Endothelial cell (in vitro differentiated cells): ENCODE measurements at regions not wholly inside any gene's neighbourhood (a gene's known extent, or its start where the extent isn't known, plus 50 kb on each side); places are given as distances from the start of the nearest gene placed in this dataset.

Experiments used
- DNase-seq: peaks from one replicate; pipeline ENCODE4 v3.0.0; 2021; ENCODE audit warnings: low spot score
- H3K27ac Mint-ChIP-seq: one replicate; pipeline ENCODE4 v1.8.0; 2021; ENCODE audit warnings: mixed read lengths, inconsistent platforms; ENCODE audit not compliant: unreplicated experiment
- H3K27me3 Mint-ChIP-seq: one replicate; pipeline ENCODE4 v1.8.0; 2021; ENCODE audit warnings: mild to moderate bottlenecking, moderate library complexity, mixed read lengths, inconsistent platforms; ENCODE audit not compliant: unreplicated experiment
- H3K36me3 Mint-ChIP-seq: one replicate; pipeline ENCODE4 v1.8.0; 2021; ENCODE audit warnings: mild to moderate bottlenecking, low read depth, mixed read lengths, inconsistent platforms; ENCODE audit not compliant: unreplicated experiment
- H3K4me1 Mint-ChIP-seq: one replicate; pipeline ENCODE4 v1.8.0; 2021; ENCODE audit warnings: mild to moderate bottlenecking, mixed read lengths, inconsistent platforms; ENCODE audit not compliant: unreplicated experiment
- H3K4me3 Mint-ChIP-seq: one replicate; pipeline ENCODE4 v1.8.0; 2021; ENCODE audit warnings: mild to moderate bottlenecking, mixed read lengths, inconsistent platforms; ENCODE audit not compliant: unreplicated experiment
- H3K9me3 Mint-ChIP-seq: one replicate; pipeline ENCODE4 v1.8.0; 2021; ENCODE audit warnings: mixed read lengths, inconsistent platforms; ENCODE audit not compliant: unreplicated experiment
- TF ChIP-seq, protein P1 (sequence below): fragments of 200-600 bp; sonication (generic); IDR thresholded peaks from one replicate; pipeline ENCODE4 v1.5.0; 2021; ENCODE audit warnings: antibody characterized with exemption; ENCODE audit not compliant: unreplicated experiment

- Mint-ChIP-seq H3K27ac (no peak overlapping the region), H3K4me1 (no peaks in the 10 kb centered on the region), H3K4me3 (no peak overlapping the region), H3K27me3 (no peaks in the 10 kb centered on the region), H3K36me3 (no peaks in the 10 kb centered on the region), H3K9me3 (no peaks in the 10 kb centered on the region)
- TF ChIP-seq, protein P1, sequence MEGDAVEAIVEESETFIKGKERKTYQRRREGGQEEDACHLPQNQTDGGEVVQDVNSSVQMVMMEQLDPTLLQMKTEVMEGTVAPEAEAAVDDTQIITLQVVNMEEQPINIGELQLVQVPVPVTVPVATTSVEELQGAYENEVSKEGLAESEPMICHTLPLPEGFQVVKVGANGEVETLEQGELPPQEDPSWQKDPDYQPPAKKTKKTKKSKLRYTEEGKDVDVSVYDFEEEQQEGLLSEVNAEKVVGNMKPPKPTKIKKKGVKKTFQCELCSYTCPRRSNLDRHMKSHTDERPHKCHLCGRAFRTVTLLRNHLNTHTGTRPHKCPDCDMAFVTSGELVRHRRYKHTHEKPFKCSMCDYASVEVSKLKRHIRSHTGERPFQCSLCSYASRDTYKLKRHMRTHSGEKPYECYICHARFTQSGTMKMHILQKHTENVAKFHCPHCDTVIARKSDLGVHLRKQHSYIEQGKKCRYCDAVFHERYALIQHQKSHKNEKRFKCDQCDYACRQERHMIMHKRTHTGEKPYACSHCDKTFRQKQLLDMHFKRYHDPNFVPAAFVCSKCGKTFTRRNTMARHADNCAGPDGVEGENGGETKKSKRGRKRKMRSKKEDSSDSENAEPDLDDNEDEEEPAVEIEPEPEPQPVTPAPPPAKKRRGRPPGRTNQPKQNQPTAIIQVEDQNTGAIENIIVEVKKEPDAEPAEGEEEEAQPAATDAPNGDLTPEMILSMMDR = no peak
- no peak for DNase-seq
Measured at GRCh38 chr3:104896624-104897023, 470.1 kb upstream of the ALCAM start.

DNA sequence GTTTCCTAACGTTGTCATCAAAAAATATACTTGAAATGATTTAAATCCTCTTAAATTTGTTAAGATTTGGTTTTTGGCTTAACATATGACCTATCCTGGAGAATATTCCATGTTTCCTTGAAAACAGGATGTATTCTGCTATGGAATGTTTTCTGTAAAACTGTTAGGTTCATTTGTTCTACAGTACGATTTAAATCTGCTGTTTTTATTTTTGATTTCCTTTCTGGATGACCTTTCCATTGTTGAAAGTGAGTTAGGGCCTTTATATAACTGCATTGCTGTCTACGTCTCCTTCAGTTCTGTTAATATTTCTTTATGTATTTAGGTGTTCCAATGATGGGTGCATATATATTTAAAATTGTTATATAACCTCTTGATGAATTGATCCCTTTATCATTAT is 465.3 kb upstream of the ALCAM start:
- Mint-ChIP-seq H3K36me3 (no peaks in the 10 kb centered on the region), H3K9me3 (no peaks in the 10 kb centered on the region), H3K27ac (no peak overlapping the region), H3K4me3 (no peak overlapping the region), H3K4me1 (no peaks in the 10 kb centered on the region), H3K27me3 (peaks cover 1% of the 10 kb centered on the region)
- TF ChIP-seq, protein P1 = no peak
- no peak for DNase-seq

- Mint-ChIP-seq H3K36me3 (no peaks in the 10 kb centered on the region), H3K27ac (no peak overlapping the region), H3K9me3 (no peaks in the 10 kb centered on the region), H3K27me3 (peaks cover 1% of the 10 kb centered on the region), H3K4me1 (no peaks in the 10 kb centered on the region), H3K4me3 (no peak overlapping the region)
- TF ChIP-seq, protein P1 = no peak
- DNase-seq = no peak
Measured at GRCh38 chr3:104903064-104903463, 463.6 kb upstream of the ALCAM start.

GRCh38 chr3:104906001-104906639 is 460.6 kb upstream of the ALCAM start:
- DNase-seq = no peak
- TF ChIP-seq, protein P1 = no peak
- H3K27me3 Mint-ChIP-seq = peaks cover 1% of the 10 kb centered on the region
- no peak overlapping the region for H3K27ac Mint-ChIP-seq
- no peaks in the 10 kb centered on the region for H3K9me3 Mint-ChIP-seq
- H3K4me1 Mint-ChIP-seq = no peaks in the 10 kb centered on the region
- H3K36me3 Mint-ChIP-seq = no peaks in the 10 kb centered on the region
- no peak overlapping the region for H3K4me3 Mint-ChIP-seq

GRCh38 chr3:104907507-104907906 is 459.2 kb upstream of the ALCAM start:
- Mint-ChIP-seq H3K27ac (no peak overlapping the region), H3K36me3 (no peaks in the 10 kb centered on the region), H3K27me3 (peaks cover 1% of the 10 kb centered on the region), H3K4me1 (no peaks in the 10 kb centered on the region), H3K4me3 (no peak overlapping the region), H3K9me3 (no peaks in the 10 kb centered on the region)
- TF ChIP-seq, protein P1 = no peak
- no peak for DNase-seq
